Suprapubic skin (tissue), 4 donors: ENCODE measurements at regions not wholly inside any gene's neighbourhood (a gene's known extent, or its start where the extent isn't known, plus 50 kb on each side); places are given as distances from the start of the nearest gene placed in this dataset.

Experiments used
- POLR2A ChIP-seq, 2 donors: fragments of 450-650 bp; IDR thresholded peaks; one replicate each; pipeline ENCODE4 v1.6.1; 2017; ENCODE audit warnings: antibody characterized with exemption in 2 of 2, mild to moderate bottlenecking in 2 of 2, moderate library complexity in 2 of 2
- POLR2AphosphoS5 ChIP-seq, 3 donors: sonication (generic); formaldehyde crosslinking; IDR thresholded peaks; one replicate each; pipeline ENCODE4 v1.6.1; 2017; ENCODE audit warnings: antibody characterized with exemption in 3 of 3
- TF ChIP-seq, protein P1 (sequence below), 2 donors: fragments of 200-600 bp in 1 of 2; fragments of 450-650 bp in 1 of 2; sonication (generic) in 1 of 2; IDR thresholded peaks; one replicate each; pipeline ENCODE4 v1.5.1; 2016 to 2019; ENCODE audit warnings: antibody characterized with exemption in 2 of 2, mild to moderate bottlenecking in 1 of 2, moderate library complexity in 1 of 2

DNA sequence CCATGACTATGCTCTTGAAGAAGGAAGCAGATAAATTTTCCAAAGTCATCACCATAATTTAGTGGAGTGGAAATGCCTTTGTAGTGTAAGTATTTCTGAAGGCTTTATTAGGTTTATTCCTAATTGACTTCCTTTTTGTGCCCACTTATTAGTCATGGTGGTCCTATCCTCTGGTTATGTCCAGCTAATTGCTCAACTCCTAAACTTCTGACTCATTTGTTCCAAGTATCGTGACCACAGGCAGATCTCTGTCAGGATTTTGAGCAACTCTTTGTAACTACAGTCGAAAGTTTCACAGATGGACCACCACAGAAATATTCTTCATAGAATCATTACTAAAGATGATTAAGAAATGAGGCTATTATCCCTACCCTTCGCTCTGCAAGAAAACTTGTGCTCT lies 315.6 kb upstream of the PTCHD4 start:
- TF ChIP-seq, protein P1, sequence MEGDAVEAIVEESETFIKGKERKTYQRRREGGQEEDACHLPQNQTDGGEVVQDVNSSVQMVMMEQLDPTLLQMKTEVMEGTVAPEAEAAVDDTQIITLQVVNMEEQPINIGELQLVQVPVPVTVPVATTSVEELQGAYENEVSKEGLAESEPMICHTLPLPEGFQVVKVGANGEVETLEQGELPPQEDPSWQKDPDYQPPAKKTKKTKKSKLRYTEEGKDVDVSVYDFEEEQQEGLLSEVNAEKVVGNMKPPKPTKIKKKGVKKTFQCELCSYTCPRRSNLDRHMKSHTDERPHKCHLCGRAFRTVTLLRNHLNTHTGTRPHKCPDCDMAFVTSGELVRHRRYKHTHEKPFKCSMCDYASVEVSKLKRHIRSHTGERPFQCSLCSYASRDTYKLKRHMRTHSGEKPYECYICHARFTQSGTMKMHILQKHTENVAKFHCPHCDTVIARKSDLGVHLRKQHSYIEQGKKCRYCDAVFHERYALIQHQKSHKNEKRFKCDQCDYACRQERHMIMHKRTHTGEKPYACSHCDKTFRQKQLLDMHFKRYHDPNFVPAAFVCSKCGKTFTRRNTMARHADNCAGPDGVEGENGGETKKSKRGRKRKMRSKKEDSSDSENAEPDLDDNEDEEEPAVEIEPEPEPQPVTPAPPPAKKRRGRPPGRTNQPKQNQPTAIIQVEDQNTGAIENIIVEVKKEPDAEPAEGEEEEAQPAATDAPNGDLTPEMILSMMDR (IDR thresholded peaks at IDR 0.05) = no peak
- no peak for TF ChIP-seq POLR2A (IDR thresholded peaks at IDR 0.05)
- TF ChIP-seq POLR2AphosphoS5 (IDR thresholded peaks at IDR 0.05) = no peak
